ENCODE measurements at regions not wholly inside any gene's neighbourhood (a gene's known extent, or its start where the extent isn't known, plus 50 kb on each side); places are given as distances from the start of the nearest gene placed in this dataset.
"Not testable (repeated sequence)": the region's sequence is repeated elsewhere in the genome, so short reads cannot be mapped to it uniquely, and the experiment has no call there.

- no peak for DNase-seq (ENCODE audit: low read depth in 2 of 2)
Observed at GRCh38 chr15:24733659-24734058, 58.1 kb downstream of the NPAP1 start.

DNA sequence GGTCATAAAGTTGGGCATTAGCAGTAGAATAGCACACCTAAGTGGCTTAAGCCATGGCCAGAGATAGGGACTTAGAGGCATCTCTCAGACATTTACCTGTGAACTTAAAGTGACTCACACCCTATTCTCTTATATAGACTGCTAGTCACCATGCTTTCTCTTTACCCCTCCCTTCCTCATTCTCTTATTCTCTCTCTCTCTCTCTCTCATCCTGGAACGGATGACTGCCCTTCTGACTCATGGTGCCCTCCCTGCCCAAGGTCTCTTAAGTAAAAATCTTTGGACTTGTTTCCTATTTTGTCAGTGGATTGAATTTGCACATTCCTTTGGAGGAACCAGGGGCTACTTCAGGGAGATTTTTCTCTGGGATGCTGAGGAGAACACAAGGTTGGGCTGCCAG lies 58.8 kb downstream of the NPAP1 start:
- no peak for DNase-seq (ENCODE audit: low read depth in 2 of 2)

DNA sequence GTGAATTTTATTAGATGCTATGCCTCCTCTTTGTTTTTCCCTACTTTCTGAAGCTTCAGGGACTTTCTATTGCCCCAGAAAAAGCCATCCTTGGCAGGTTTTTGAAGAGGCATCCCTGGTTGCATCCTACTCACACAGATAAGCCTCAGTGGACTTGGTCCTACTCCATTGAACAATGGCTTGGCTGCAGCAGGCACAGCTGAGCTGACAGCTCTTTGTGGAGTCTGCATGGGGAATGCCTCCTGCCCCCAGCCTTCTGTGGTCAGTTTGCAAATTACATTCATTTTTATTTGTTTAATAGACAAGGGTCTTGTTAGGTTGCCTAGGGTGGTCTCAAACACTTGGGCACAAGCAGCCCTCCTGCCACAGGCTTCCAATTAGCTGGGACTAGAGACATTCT lies 69.7 kb downstream of the NPAP1 start:
- no peak for DNase-seq (ENCODE audit: low read depth in 2 of 2)

- no peak for DNase-seq (ENCODE audit: low read depth in 2 of 2)
Observed at GRCh38 chr15:24746094-24746493, 70.5 kb downstream of the NPAP1 start.

- DNase-seq (ENCODE audit: low read depth in 2 of 2) = no peak
Observed at GRCh38 chr15:24747376-24747775, 71.8 kb downstream of the NPAP1 start.

DNA sequence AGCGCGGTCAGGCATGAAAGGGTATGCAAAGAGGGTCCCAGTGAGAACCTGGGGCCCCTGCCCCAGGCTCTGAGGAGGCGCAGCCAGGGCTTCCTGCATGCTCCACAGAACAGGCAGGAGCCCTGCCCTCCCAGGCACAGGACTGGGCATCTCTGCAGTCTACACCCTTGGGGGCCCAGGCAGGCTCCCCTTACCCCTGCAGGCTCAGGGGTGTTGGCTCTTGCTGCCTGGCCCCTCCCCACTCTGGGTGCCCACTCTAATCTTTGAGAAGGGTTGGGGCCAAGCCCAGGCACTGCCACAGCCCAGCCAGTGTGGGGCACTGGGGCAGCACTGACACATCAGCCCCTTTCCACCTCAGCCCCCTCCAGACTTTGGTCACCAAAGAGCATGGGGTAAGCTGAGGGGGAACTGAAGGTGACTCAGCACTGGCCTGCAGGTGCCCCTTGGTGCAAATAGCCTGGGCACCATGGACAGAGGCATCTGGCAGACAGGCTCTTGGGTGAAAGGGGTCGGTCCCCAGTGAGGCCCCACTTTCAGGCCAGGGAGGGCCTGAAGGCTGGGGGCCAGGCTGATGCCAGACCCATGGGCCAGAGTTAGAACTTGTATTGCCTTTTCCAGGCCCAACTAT lies 73.4 kb downstream of the NPAP1 start:
- DNase-seq (ENCODE audit: low read depth in 2 of 2) = no peak

DNA sequence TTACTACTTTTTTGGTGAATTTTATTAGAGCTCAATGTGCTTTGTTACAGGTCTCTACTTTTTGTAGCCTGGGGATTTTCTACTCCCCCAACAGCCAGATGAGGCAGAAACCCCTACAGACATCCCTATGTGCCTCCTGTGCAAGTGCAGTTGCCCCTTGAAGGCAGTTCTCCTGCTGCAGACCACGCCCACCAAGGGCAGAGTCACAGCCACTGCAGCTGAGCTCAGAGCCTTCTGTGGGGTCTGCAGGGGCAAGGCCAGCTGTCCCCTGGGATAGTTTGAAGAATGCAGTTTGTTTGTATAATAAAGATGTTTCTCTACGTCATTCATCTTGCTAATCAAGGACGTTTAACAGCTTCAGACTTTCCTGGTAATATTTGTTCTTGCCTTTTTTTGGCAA lies 76.8 kb downstream of the NPAP1 start:
- DNase-seq (ENCODE audit: low read depth in 2 of 2) = no peak

GRCh38 chr15:24756101-24756500 lies 80.5 kb downstream of the NPAP1 start:
- DNase-seq (ENCODE audit: low read depth in 2 of 2) = no peak

DNA sequence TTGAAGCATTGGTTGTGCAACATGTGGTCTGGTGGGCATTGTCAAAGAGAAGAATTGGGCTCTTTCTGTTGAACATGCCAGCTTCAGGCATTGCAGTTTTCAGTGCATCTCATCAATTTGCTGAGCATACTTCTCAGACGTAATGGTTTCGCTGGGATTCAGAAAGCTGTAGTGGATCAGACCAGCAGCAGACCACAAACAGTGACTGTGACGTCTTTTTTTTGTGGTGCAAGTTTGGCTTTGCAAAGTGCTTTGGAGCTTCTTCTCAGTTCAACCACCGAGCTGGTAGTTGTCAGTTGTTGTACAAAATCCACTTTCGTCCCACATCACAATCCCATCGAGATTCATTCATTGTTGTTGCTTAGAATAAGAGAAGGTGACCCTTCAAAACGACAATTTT lies 84.5 kb downstream of the NPAP1 start:
- no peak for DNase-seq (ENCODE audit: low read depth in 2 of 2)

DNA sequence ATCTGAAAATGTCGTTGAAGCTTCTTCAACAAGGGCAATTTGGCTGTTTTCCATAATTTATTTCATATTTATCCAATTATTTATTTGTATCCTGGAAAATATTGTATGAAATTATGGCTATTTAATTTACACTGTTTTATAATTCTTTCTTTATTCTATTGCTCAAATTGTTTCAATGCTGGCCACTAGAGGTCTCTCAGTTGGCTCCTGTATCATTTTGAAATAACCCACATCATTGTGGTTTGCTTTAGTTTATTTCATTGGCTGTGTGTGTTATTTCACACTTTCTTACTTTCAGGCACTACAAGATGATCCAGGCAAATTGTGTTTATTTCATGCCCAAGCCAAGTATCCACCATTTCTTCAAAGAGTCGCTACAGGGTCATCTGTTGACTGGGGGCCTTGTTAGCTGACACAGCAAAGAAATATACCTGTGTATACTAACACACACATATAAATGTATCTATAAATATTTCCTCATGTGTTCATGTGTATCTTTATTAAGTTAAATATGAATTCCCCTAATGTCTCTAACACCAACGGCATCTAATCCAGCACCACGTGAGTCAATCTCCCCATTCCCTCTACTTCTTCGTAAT lies 86.2 kb downstream of the NPAP1 start:
- no peak for DNase-seq (ENCODE audit: low read depth in 2 of 2)

- no peak for DNase-seq (ENCODE audit: low read depth in 2 of 2)
Observed at GRCh38 chr15:24763891-24764290, 88.3 kb downstream of the NPAP1 start.

DNA sequence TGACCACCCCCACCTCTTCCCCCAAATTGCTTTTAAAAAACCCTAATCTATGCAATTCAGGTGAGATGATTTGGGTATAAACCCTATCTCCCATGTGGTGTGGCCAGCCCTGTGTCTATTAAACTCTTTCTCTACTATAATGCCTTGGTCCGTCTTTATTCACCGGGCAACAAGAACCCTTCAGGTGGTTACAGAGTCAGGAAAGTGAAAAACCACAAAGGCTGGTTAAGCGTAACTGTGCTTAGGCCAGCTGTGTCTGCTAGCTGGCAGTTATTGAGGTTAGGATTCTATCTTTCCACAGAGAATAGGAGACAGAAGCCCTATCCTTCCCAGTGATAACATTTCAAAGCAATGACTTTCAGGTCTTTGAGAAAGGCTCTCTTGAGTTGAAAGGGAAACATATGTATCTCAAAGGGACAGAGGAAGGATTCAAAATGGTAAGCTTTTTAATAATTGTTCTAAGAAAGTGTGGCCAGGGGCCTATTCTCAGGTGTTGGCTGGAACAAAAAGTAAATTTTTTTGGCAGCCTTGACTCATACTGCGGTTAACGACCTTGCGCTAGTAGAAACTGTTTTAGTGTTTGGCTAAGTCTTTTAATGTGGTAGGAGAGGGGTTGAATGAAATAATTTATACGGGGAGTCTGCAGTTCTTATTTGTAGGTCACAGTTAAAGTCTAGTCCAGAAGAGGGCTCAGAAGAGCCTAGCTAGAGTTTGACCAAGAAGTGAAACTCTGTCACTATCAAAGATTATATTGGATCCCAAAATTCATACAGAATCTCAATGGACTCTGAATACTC lies 89.0 kb downstream of the NPAP1 start:
- DNase-seq (ENCODE audit: low read depth in 2 of 2) = no peak

DNA sequence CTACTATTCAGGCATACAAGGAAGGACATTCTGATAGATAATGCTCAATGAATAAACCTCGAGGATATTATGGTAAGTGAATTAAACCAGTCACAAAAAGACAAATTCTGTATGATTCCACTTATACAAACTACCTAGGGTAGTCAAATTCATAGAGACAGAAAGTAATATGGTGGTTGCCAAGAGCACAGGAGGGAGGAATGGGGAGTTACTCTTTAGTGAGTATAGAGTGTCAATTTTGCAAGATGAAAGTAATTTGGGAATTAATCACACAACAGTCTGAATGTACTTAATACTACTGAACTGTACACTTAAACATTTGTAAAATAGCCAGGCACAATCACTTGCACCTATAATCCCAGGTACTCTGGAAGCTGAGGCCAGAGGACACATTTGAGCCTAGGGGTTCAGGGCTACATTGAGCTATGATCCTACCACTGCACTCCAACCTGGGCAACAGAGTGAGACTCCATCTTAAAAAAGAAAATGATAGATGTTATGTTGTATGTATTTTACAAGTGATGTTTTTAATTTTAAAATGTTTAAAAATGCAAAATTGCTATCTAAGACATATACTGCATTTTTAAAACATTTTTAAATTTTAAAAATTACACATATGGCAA lies 91.0 kb downstream of the NPAP1 start:
- no peak for DNase-seq (ENCODE audit: low read depth in 2 of 2)

- DNase-seq (ENCODE audit: low read depth in 2 of 2) = no peak
Observed at GRCh38 chr15:24772266-24772665, 96.7 kb downstream of the NPAP1 start.

DNA sequence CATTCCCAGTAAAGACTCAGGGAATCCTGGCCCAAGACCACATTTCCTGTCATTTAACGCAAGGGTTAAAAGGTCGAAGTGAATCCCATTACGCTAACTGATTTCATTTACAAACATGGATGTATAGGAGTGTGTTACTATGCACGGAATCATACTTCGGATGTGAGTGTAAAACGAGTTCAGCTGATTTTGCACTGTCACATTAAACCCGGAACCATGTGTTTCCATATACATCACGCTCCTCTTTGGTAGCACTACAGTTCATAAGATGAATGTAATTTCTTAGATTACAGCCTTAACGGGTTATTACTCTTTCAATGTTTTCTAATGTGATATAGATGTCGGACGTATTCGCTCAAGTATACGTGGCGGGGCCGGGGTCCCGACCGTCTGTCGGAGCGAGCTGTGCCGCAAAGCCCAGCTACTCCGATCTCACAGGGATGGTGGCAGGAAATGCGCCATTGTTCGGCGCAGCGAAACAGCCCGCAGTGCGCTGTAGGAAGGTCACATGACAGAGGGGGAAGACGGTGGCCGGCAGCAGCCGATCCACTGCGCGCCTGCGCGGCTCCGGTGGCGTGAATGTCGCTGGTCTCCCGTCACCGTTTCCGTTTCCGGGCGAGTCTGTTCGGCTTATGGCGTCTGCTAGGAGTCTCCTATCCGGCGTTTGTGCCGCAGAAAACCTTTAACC lies 97.3 kb downstream of the NPAP1 start:
- peak; percentile 33 to 55 for DNase-seq (ENCODE audit: low read depth in 2 of 2)

GRCh38 chr15:24777307-24777706 lies 101.7 kb downstream of the NPAP1 start:
- no peak for DNase-seq (ENCODE audit: low read depth in 2 of 2)

- DNase-seq (ENCODE audit: low read depth in 2 of 2) = no peak
Observed at GRCh38 chr15:24784506-24784905, 108.9 kb downstream of the NPAP1 start.

- DNase-seq (ENCODE audit: low read depth in 2 of 2) = no peak
Observed at GRCh38 chr15:24786347-24786746, 110.8 kb downstream of the NPAP1 start.

DNA sequence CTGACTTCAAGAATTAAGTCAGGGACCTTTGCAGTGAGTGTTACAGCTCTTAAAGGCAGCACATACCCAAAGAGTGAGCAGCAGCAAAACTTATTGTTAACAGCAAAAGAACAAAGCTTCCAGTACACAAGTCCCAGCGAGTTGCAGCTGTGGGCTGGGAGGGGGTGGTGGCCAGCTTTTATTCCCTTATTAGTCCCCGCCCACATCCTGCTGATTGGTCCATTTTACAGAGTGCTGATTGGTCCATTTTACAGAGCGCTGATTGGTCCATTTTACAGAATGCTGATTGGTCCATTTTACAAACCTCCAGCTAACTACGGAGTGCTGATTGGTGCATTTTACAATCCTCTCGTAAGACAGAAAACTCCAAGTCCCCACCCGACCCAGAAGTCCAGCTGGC lies 127.0 kb downstream of the NPAP1 start:
- DNase-seq (ENCODE audit: low read depth in 2 of 2) = not testable (repeated sequence)

DNA sequence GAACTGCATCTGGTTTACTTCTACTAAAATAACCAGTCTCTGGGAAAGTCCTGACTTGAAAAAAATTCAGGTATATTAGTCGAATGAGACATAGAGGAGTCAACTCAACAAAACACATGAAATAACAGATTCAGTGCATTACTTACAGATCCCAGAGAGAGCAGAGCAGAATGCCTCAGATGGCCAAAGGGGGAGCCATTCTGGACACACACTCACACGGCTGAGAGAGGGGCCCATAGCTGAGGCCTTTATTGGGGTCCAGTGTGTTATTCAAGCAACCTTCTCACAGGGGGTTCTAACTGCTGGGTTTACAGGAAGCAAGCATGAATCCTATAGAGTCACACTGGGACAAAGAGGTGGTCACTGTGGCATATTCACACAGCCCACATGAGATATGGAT lies 135.1 kb upstream of the SNRPN start:
- no peak for DNase-seq (ENCODE audit: low read depth in 2 of 2)

GRCh38 chr15:24823473-24823872 lies 131.3 kb upstream of the SNRPN start:
- no peak for DNase-seq (ENCODE audit: low read depth in 2 of 2)

- no peak for DNase-seq (ENCODE audit: low read depth in 2 of 2)
Observed at GRCh38 chr15:24832282-24832681, 122.5 kb upstream of the SNRPN start.

All from stimulated activated CD8-positive, alpha-beta memory T cell treated with anti-CD3 and anti-CD28 coated beads, Interleukin-2, amount 100 ng/mL, for 48 hours (primary cell).